Caco-2 (cell line): ENCODE measurements at regions not wholly inside any gene's neighbourhood (a gene's known extent, or its start where the extent isn't known, plus 50 kb on each side); places are given as distances from the start of the nearest gene placed in this dataset.

Source experiments
- BruUV-seq: library from RNA; stranded (reverse); fragments of 400-500 nt; replicated peaks from 2 replicates; lab custom pipeline; 2021; lab: Mats Ljungman, UMichigan
- CTCF ChIA-PET: fragments of 300-600 bp; sonication (Branson Sonifier 250); formaldehyde crosslinking; loops from one replicate; lab custom pipeline; 2022; ENCODE audit warnings: antibody characterized with exemption; lab: Charles Lee
- POLR2A ChIA-PET: fragments of 300-600 bp; sonication (Branson Sonifier 250); formaldehyde crosslinking; loops from one replicate; lab custom pipeline; 2022; ENCODE audit warnings: antibody characterized with exemption; lab: Charles Lee
- DNase-seq, 2 experiments: peaks; one replicate each; pipeline versions ENCODE4 v3.0.0 to v3.0.0-alpha.2; 2020 to 2022
- H3K27me3 ChIP-seq: replicated peaks from 2 replicates; pipeline ENCODE4 v1.6.0; 2011; ENCODE audit warnings: low read length; ENCODE audit not compliant: control insufficient read depth, insufficient read depth
- H3K36me3 ChIP-seq: 2 replicates; pipeline ENCODE4 v1.5.1; 2011; ENCODE audit warnings: low read length; ENCODE audit not compliant: control insufficient read depth, insufficient read depth
- H3K4me1 ChIP-seq: fragments of 250-450 bp; sonication (Bioruptor Pico); 2 replicates; pipeline ENCODE4 v1.5.1; 2020; ENCODE audit warnings: mild to moderate bottlenecking
- H3K4me3 ChIP-seq: 2 replicates; pipeline ENCODE4 v1.5.1; 2011; ENCODE audit warnings: low read depth, mild to moderate bottlenecking, control low read depth, low read length
- H3K9me3 ChIP-seq: fragments of 250-450 bp; sonication (Bioruptor Pico); 2 replicates; pipeline ENCODE4 v1.5.1; 2020; ENCODE audit warnings: mild to moderate bottlenecking, moderate library complexity
- H3K27ac Mint-ChIP-seq: one replicate; pipeline ENCODE4 v1.8.0; 2022; ENCODE audit warnings: mixed read lengths; ENCODE audit not compliant: unreplicated experiment
- H3K27me3 Mint-ChIP-seq: one replicate; pipeline ENCODE4 v1.8.0; 2022; ENCODE audit warnings: mixed read lengths; ENCODE audit not compliant: insufficient read depth, unreplicated experiment
- H3K36me3 Mint-ChIP-seq: one replicate; pipeline ENCODE4 v1.8.0; 2022; ENCODE audit warnings: mild to moderate bottlenecking, mixed read lengths; ENCODE audit not compliant: insufficient read depth, unreplicated experiment
- H3K4me1 Mint-ChIP-seq: one replicate; pipeline ENCODE4 v1.8.0; 2022; ENCODE audit warnings: low read depth, mixed read lengths; ENCODE audit not compliant: unreplicated experiment
- H3K4me3 Mint-ChIP-seq: one replicate; pipeline ENCODE4 v1.8.0; 2022; ENCODE audit warnings: mild to moderate bottlenecking, moderate library complexity, mixed read lengths; ENCODE audit not compliant: unreplicated experiment
- H3K9me3 Mint-ChIP-seq: one replicate; pipeline ENCODE4 v1.8.0; 2022; ENCODE audit warnings: mixed read lengths; ENCODE audit not compliant: unreplicated experiment
- intact Hi-C: fragments of 100-400 bp; cut with micrococcal nuclease; formaldehyde crosslinking; loops from one replicate; pipeline ENCODE4 v1.10.0; 2022; ENCODE audit not compliant: unreplicated experiment
- TF ChIP-seq, protein P1 (sequence below), 2 experiments: fragments of 200-600 bp in 1 of 2; IDR thresholded peaks; 1 replicate in 1 of 2; 2 replicates in 1 of 2; pipeline versions ENCODE4 v1.5.1 to v1.8.0; 2011 to 2022; ENCODE audit warnings: antibody characterized with exemption in 1 of 2, control low read depth in 1 of 2, inconsistent platforms in 1 of 2, low read depth in 1 of 2, low read length in 1 of 2, mild to moderate bottlenecking in 1 of 2, moderate library complexity in 1 of 2; ENCODE audit not compliant: insufficient read depth in 1 of 2, severe bottlenecking in 1 of 2, unreplicated experiment in 1 of 2

DNA sequence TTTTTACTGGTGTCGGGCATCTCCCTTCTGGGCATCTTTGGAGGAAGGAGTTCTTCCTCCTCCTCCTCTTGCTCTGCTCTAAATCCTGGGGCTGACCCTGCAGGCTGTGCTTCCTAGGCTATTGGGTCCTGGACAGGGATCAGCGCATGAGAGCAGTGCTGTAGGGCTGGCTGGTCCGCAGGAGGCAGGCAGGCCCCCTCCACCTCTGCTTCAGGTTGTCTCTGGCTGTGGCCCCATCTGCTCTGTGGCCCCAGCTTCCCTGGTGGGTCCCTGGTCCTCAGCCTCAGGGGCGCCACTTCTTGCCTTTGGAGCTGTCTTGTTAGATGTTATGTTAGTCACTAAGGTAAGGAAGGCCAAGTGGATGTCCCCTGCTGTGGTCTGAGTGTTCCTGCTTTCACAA lies 237.3 kb upstream of the PITRM1 start:
- 0 out of 2 replicates have a peak, but pooled peaks cover 7% of the 10 kb centered on the region for H3K9me3 ChIP-seq
- no peak overlapping the region for H3K4me3 Mint-ChIP-seq
- TF ChIP-seq, protein P1, sequence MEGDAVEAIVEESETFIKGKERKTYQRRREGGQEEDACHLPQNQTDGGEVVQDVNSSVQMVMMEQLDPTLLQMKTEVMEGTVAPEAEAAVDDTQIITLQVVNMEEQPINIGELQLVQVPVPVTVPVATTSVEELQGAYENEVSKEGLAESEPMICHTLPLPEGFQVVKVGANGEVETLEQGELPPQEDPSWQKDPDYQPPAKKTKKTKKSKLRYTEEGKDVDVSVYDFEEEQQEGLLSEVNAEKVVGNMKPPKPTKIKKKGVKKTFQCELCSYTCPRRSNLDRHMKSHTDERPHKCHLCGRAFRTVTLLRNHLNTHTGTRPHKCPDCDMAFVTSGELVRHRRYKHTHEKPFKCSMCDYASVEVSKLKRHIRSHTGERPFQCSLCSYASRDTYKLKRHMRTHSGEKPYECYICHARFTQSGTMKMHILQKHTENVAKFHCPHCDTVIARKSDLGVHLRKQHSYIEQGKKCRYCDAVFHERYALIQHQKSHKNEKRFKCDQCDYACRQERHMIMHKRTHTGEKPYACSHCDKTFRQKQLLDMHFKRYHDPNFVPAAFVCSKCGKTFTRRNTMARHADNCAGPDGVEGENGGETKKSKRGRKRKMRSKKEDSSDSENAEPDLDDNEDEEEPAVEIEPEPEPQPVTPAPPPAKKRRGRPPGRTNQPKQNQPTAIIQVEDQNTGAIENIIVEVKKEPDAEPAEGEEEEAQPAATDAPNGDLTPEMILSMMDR (IDR thresholded peaks at IDR 0.05; ENCODE audit: insufficient read depth in 1 of 2, low read depth in 1 of 2, low read length in 1 of 2, severe bottlenecking in 1 of 2, unreplicated experiment in 1 of 2): no peak
- H3K27me3 Mint-ChIP-seq: no peaks in the 10 kb centered on the region
- H3K4me1 ChIP-seq: no peaks in the 10 kb centered on the region
- CTCF ChIA-PET: no interaction called here
- intact Hi-C loops: no loop called here
- no peaks in the 10 kb centered on the region for H3K36me3 ChIP-seq
- POLR2A ChIA-PET: no interaction called here
- peaks cover 12% of the 10 kb centered on the region for H3K9me3 Mint-ChIP-seq
- no peak overlapping the region for H3K4me3 ChIP-seq
- no peak overlapping the region for H3K27ac Mint-ChIP-seq
- H3K4me1 Mint-ChIP-seq: no peaks in the 10 kb centered on the region
- DNase-seq: peak in 1 of 2 experiments; percentile 21
- no peaks in the 10 kb centered on the region for H3K27me3 ChIP-seq
- BruUV-seq: no TSS peak
- no peaks in the 10 kb centered on the region for H3K36me3 Mint-ChIP-seq

DNA sequence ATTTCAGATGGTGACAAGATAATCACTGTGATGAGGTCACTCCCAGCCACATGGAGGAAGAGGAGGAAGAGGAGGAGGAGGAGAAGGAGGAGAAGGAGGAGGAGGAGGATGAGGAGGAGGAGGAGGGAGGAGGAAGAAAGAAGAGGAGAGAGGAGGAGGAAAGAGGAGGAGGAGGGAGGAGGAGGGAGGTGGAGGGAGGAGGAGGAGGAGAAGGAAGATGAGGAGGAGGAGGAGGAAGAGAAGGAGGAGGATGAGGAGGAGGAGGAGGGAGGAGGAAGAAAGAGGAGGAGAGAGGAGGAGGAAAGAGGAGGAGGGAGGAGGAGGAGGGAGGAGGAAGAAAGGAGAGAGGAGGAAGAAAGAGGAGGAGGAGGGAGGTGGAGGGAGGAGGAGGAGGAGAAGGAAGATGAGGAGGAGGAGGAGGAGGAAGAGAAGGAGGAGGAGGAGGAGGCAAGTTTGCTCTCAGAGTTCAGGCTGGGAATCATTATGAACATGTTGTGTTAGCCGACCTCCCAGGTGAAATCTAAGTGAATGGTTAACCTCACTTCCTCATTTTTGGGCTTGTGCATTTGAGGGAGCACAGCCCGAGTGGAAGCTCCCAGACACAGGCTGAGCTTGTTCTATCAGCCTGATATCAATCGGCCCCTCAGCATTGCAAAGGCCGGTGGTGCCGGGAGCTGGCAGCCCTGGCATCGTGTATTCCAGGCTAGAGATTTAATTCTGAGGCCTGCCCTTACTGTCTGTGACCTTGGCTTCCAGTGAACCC lies 236.2 kb upstream of the PITRM1 start:
- H3K27me3 ChIP-seq: no peaks in the 10 kb centered on the region
- Mint-ChIP-seq H3K4me1 (no peaks in the 10 kb centered on the region), H3K27ac (no peak overlapping the region), H3K4me3 (no peak overlapping the region), H3K9me3 (peaks cover 12% of the 10 kb centered on the region), H3K27me3 (no peaks in the 10 kb centered on the region), H3K36me3 (no peaks in the 10 kb centered on the region)
- TF ChIP-seq, protein P1 (IDR thresholded peaks at IDR 0.05; ENCODE audit: insufficient read depth in 1 of 2, low read depth in 1 of 2, low read length in 1 of 2, severe bottlenecking in 1 of 2, unreplicated experiment in 1 of 2): no peak
- H3K4me1 ChIP-seq: no peaks in the 10 kb centered on the region
- no TSS peak for BruUV-seq
- POLR2A ChIA-PET: no interaction called here
- intact Hi-C loops: no loop called here
- no peak overlapping the region for H3K4me3 ChIP-seq
- CTCF ChIA-PET: no interaction called here
- no peaks in the 10 kb centered on the region for H3K36me3 ChIP-seq
- H3K9me3 ChIP-seq: 0 out of 2 replicates have a peak, but pooled peaks cover 7% of the 10 kb centered on the region
- no peak for DNase-seq

DNA sequence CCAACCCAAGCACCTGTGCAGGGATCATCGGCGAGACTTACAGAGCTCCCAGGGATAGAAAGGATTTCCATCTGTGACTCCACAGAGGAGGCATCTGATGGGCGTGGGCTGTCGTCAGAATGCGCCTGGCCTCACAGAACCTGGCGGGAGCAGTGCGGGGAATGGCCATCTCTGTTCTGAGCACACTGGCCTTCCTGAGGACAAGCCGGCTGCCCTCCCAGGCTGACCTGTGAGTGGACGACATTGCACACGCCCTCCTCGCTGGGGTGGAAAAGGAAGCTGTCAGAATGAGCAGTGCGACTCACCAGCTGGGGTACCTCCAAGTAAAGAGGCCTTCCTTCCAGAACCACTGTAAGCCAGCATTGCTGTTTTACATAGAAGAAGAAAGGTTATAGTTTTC lies 234.6 kb upstream of the PITRM1 start:
- H3K27me3 Mint-ChIP-seq: no peaks in the 10 kb centered on the region
- CTCF ChIA-PET: no interaction called here
- no peaks in the 10 kb centered on the region for H3K36me3 Mint-ChIP-seq
- H3K9me3 ChIP-seq: 0 out of 2 replicates have a peak, but pooled peaks cover 7% of the 10 kb centered on the region
- TF ChIP-seq, protein P1 (IDR thresholded peaks at IDR 0.05; ENCODE audit: insufficient read depth in 1 of 2, low read depth in 1 of 2, low read length in 1 of 2, severe bottlenecking in 1 of 2, unreplicated experiment in 1 of 2): no peak
- intact Hi-C loops: no loop called here
- no peaks in the 10 kb centered on the region for H3K36me3 ChIP-seq
- peaks cover 12% of the 10 kb centered on the region for H3K9me3 Mint-ChIP-seq
- POLR2A ChIA-PET: no interaction called here
- DNase-seq: no peak
- no peaks in the 10 kb centered on the region for H3K27me3 ChIP-seq
- H3K4me1 ChIP-seq: no peaks in the 10 kb centered on the region
- no TSS peak for BruUV-seq
- H3K4me1 Mint-ChIP-seq: no peaks in the 10 kb centered on the region
- no peak overlapping the region for H3K27ac Mint-ChIP-seq
- no peak overlapping the region for H3K4me3 Mint-ChIP-seq
- no peak overlapping the region for H3K4me3 ChIP-seq
